Uterus (tissue), 2 donors: ENCODE measurements at regions not wholly inside any gene's neighbourhood (a gene's known extent, or its start where the extent isn't known, plus 50 kb on each side); places are given as distances from the start of the nearest gene placed in this dataset.

Experiments used
- POLR2A ChIP-seq, 2 donors: fragments of 450-650 bp; IDR thresholded peaks; one replicate each; pipeline ENCODE4 v1.6.1; 2016; ENCODE audit warnings: antibody characterized with exemption in 2 of 2, mild to moderate bottlenecking in 1 of 2, moderate library complexity in 1 of 2
- TF ChIP-seq, protein P1 (sequence below), 4 experiments: fragments of 200-600 bp in 2 of 4; fragments of 450-650 bp in 2 of 4; sonication (generic) in 2 of 4; IDR thresholded peaks; one replicate each; pipeline ENCODE4 v1.5.1; 2016 to 2019; ENCODE audit warnings: antibody characterized with exemption in 4 of 4, mild to moderate bottlenecking in 2 of 4, moderate library complexity in 1 of 4

DNA sequence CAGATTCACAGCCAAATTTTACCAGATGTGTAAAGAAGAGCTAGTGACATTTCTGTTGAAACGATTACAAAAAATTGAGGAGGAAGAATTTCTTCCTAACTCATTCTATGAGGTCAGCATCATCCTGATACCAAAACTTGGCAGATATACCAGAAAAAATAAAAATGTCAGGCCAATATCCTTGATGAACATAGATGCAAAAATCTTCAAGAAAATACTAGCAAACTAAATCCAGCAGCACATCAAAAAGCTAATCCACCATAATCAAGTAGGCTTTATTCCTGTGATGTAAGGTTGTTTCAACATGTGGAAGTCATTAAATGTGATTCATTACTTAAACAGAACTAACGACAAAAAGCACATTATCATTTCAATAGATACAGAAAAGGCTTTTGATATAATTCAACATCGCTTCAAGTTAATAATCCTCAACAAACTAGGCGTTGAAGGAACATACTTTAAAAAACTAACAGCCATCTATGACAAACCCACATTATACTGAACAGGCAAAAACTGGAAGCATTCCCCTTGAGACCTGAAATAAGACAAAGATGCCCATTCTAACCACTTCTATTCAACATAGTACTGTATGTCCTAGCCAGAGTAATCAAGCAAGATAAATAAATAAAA, 807.7 kb upstream of the ZWINT start:
- TF ChIP-seq POLR2A (IDR thresholded peaks at IDR 0.05), result no peak
- TF ChIP-seq, protein P1, sequence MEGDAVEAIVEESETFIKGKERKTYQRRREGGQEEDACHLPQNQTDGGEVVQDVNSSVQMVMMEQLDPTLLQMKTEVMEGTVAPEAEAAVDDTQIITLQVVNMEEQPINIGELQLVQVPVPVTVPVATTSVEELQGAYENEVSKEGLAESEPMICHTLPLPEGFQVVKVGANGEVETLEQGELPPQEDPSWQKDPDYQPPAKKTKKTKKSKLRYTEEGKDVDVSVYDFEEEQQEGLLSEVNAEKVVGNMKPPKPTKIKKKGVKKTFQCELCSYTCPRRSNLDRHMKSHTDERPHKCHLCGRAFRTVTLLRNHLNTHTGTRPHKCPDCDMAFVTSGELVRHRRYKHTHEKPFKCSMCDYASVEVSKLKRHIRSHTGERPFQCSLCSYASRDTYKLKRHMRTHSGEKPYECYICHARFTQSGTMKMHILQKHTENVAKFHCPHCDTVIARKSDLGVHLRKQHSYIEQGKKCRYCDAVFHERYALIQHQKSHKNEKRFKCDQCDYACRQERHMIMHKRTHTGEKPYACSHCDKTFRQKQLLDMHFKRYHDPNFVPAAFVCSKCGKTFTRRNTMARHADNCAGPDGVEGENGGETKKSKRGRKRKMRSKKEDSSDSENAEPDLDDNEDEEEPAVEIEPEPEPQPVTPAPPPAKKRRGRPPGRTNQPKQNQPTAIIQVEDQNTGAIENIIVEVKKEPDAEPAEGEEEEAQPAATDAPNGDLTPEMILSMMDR (IDR thresholded peaks at IDR 0.05), result no peak
